Tibial nerve (tissue), 4 donors: ENCODE measurements at regions not wholly inside any gene's neighbourhood (a gene's known extent, or its start where the extent isn't known, plus 50 kb on each side); places are given as distances from the start of the nearest gene placed in this dataset.

Source experiments
- EP300 ChIP-seq, 2 donors: sonication (generic); formaldehyde crosslinking; IDR thresholded peaks; one replicate each; pipeline ENCODE4 v1.6.1; 2017; ENCODE audit warnings: antibody characterized with exemption in 2 of 2, mild to moderate bottlenecking in 1 of 2
- POLR2A ChIP-seq, 2 donors: fragments of 450-650 bp; IDR thresholded peaks; one replicate each; pipeline ENCODE4 v1.6.1; 2017; ENCODE audit warnings: antibody characterized with exemption in 2 of 2, mild to moderate bottlenecking in 2 of 2, moderate library complexity in 2 of 2
- TF ChIP-seq, protein P1 (sequence below), 5 experiments: fragments of 200-600 bp in 3 of 5; fragments of 450-650 bp in 2 of 5; sonication (generic) in 3 of 5; IDR thresholded peaks; one replicate each; pipeline ENCODE4 v1.5.1; 2016 to 2019; ENCODE audit warnings: antibody characterized with exemption in 5 of 5, mild to moderate bottlenecking in 3 of 5, moderate library complexity in 2 of 5

DNA sequence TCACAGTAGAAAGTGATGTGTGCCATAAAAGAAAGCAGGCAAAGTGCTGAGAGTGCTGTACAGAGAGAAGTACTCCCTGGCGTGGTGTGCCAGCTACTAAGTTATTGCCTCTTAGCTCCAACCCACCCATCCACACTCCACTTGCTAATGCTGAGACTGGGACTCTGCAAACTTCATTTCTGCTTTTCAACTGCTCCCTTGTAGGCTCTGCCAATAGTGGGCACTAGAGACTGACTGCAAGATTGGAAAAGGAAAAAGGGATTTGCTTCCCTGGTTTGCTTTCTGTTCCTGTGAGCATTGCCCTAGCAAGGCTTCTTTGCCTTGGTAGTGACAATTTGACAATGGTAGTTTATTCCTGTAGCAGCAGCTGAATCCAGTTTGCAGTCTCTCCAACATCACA lies 56.5 kb upstream of the TMEM108 start:
- TF ChIP-seq, protein P1, sequence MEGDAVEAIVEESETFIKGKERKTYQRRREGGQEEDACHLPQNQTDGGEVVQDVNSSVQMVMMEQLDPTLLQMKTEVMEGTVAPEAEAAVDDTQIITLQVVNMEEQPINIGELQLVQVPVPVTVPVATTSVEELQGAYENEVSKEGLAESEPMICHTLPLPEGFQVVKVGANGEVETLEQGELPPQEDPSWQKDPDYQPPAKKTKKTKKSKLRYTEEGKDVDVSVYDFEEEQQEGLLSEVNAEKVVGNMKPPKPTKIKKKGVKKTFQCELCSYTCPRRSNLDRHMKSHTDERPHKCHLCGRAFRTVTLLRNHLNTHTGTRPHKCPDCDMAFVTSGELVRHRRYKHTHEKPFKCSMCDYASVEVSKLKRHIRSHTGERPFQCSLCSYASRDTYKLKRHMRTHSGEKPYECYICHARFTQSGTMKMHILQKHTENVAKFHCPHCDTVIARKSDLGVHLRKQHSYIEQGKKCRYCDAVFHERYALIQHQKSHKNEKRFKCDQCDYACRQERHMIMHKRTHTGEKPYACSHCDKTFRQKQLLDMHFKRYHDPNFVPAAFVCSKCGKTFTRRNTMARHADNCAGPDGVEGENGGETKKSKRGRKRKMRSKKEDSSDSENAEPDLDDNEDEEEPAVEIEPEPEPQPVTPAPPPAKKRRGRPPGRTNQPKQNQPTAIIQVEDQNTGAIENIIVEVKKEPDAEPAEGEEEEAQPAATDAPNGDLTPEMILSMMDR (IDR thresholded peaks at IDR 0.05), result no peak
- TF ChIP-seq POLR2A (IDR thresholded peaks at IDR 0.05) (no peak), EP300 (IDR thresholded peaks at IDR 0.05) (no peak)
